ENCODE measurements at regions not wholly inside any gene's neighbourhood (a gene's known extent, or its start where the extent isn't known, plus 50 kb on each side); places are given as distances from the start of the nearest gene placed in this dataset.

- Histone ChIP-seq H3K9me3 (ENCODE audit: control insufficient read depth in 2 of 3, insufficient read depth in 1 of 3, low read length in 3 of 3) (no peaks in the 10 kb centered on the region), H3K36me3 (ENCODE audit: control insufficient read depth in 2 of 3, insufficient read depth in 3 of 3, low read length in 3 of 3) (no peaks in the 10 kb centered on the region), H3K4me1 (ENCODE audit: control insufficient read depth in 2 of 3, insufficient read depth in 2 of 3, low read depth in 1 of 3, low read length in 3 of 3) (no peaks in the 10 kb centered on the region), H3K27ac (ENCODE audit: low read depth in 2 of 2, low read length in 2 of 2) (no peak overlapping the region), H3K4me3 (ENCODE audit: low read length in 3 of 3) (no peak overlapping the region), H3K9ac (ENCODE audit: low read length in 3 of 3) (no peak overlapping the region), H3K27me3 (ENCODE audit: control insufficient read depth, insufficient read depth, low read length) (no peaks in the 10 kb centered on the region)
- intact Hi-C loops (cut with DNase I), result no loop called here
- TF ChIP-seq CTCF (IDR thresholded peaks at IDR 0.05; ENCODE audit: borderline replicate concordance, extremely low read depth, insufficient read depth), result no peak
- no peak for FAIRE-seq
- no peak for DNase-seq
These were observed 974.3 kb downstream of the FSTL5 start for GRCh38 chr4:161189286-161190134.

GRCh38 chr4:161188578-161188977, 975.2 kb downstream of the FSTL5 start:
- Histone ChIP-seq H3K27ac (ENCODE audit: low read depth in 2 of 2, low read length in 2 of 2) (no peak overlapping the region), H3K27me3 (ENCODE audit: control insufficient read depth, insufficient read depth, low read length) (no peaks in the 10 kb centered on the region), H3K9ac (ENCODE audit: low read length in 3 of 3) (no peak overlapping the region), H3K4me3 (ENCODE audit: low read length in 3 of 3) (no peak overlapping the region), H3K9me3 (ENCODE audit: control insufficient read depth in 2 of 3, insufficient read depth in 1 of 3, low read length in 3 of 3) (no peaks in the 10 kb centered on the region), H3K36me3 (ENCODE audit: control insufficient read depth in 2 of 3, insufficient read depth in 3 of 3, low read length in 3 of 3) (no peaks in the 10 kb centered on the region), H3K4me1 (ENCODE audit: control insufficient read depth in 2 of 3, insufficient read depth in 2 of 3, low read depth in 1 of 3, low read length in 3 of 3) (no peaks in the 10 kb centered on the region)
- DNase-seq, result no peak
- intact Hi-C loops (cut with DNase I), result no loop called here
- TF ChIP-seq CTCF (IDR thresholded peaks at IDR 0.05; ENCODE audit: borderline replicate concordance, extremely low read depth, insufficient read depth), result no peak
- no peak for FAIRE-seq

GRCh38 chr4:161187569-161187968, 976.2 kb downstream of the FSTL5 start:
- no peak for TF ChIP-seq CTCF (IDR thresholded peaks at IDR 0.05; ENCODE audit: borderline replicate concordance, extremely low read depth, insufficient read depth)
- no peaks in the 10 kb centered on the region for H3K9me3 ChIP-seq (ENCODE audit: control insufficient read depth in 2 of 3, insufficient read depth in 1 of 3, low read length in 3 of 3)
- H3K9ac ChIP-seq (ENCODE audit: low read length in 3 of 3), result no peak overlapping the region
- intact Hi-C loops (cut with DNase I), result no loop called here
- DNase-seq, result no peak
- no peak overlapping the region for H3K27ac ChIP-seq (ENCODE audit: low read depth in 2 of 2, low read length in 2 of 2)
- H3K4me1 ChIP-seq (ENCODE audit: control insufficient read depth in 2 of 3, insufficient read depth in 2 of 3, low read depth in 1 of 3, low read length in 3 of 3), result no peaks in the 10 kb centered on the region
- no peak for FAIRE-seq
- no peak overlapping the region for H3K4me3 ChIP-seq (ENCODE audit: low read length in 3 of 3)
- no peaks in the 10 kb centered on the region for H3K36me3 ChIP-seq (ENCODE audit: control insufficient read depth in 2 of 3, insufficient read depth in 3 of 3, low read length in 3 of 3)
- no peaks in the 10 kb centered on the region for H3K27me3 ChIP-seq (ENCODE audit: control insufficient read depth, insufficient read depth, low read length)

Data from kidney (tissue), 13 donors.